HG03060 (cell line): ENCODE measurements at regions not wholly inside any gene's neighbourhood (a gene's known extent, or its start where the extent isn't known, plus 50 kb on each side); places are given as distances from the start of the nearest gene placed in this dataset.
"Not testable (repeated sequence)": the region's sequence is repeated elsewhere in the genome, so short reads cannot be mapped to it uniquely, and the experiment has no call there.

Source experiments
- ATAC-seq: cut with Tn5 transposase; IDR thresholded peaks from one replicate; pipeline ENCODE4 v1.9.1; 2021; ENCODE audit warnings: low read depth, moderate number of reproducible peaks; ENCODE audit not compliant: unreplicated experiment

DNA sequence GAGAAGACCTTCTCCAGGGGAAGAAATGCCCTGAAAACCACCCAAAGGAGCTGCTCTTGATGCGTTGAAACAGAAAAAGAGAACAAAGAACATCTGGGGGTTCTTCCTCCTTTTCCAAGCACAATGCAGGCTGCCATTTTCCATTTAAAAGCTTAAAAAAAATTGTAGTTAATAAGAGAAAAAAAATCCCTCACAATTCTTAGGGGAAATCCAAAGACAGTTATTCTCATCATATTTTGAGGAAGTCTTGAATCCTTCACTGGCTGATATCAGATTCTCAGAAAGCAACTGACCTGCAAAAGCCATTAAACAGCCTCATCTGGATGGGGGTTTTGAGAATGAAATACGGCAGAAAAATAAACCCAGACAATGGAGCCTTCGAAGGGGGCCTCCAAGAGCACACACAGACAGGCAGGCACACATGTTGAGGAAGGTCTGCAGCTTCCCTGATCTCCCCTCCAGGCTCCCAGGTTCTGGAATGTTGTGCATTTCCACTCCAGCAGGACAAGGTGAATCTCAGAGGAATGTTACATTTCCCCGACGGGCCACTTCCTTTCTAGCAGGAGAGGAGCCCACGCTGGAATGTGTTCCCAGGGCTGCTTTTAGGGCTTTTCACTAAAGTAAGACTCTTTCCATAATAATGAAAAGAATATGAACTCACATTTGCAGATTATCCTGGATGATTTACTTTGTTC, 159.4 kb upstream of the S1PR3 start:
- no peak for ATAC-seq

DNA sequence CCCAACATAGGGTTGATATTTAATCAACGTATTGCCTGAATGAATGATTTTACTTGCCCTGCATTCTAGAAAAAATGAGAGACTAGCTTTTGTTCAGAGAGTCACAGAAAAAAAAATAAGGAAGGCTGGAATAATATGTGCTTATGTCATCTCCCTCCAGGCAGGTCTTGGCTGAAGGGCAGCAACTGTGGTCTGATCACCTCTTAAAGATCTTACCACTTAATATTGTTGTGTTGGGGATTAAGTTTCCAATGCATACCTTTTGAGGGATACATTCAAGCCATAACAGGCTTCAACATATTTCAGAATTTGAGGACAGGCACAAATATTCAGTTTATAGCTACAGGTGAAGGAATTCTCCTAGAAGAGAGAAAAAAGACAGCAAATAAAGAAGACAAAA, 157.3 kb upstream of the S1PR3 start:
- no peak for ATAC-seq

DNA sequence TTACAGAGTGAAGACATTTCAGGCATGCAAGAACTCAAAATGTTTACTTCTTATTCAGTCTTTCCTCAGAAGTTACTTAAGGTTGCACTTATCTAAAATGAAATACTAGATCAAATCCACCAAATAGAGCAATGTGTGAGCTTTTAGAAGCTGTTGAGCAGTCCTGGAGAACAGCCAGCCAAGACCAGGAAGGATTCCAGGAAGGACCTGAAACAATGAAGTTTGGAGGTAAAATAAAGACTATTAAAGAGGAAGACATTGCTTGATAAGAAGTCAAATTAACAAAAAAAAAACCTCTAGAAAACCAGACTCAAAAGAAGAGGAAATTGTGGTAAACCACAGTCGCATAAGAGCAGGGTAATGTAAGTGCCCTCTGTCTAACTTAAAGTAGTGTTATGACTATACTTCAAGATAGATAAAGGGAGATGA, 156.2 kb upstream of the S1PR3 start:
- peak; percentile 93 for ATAC-seq

DNA sequence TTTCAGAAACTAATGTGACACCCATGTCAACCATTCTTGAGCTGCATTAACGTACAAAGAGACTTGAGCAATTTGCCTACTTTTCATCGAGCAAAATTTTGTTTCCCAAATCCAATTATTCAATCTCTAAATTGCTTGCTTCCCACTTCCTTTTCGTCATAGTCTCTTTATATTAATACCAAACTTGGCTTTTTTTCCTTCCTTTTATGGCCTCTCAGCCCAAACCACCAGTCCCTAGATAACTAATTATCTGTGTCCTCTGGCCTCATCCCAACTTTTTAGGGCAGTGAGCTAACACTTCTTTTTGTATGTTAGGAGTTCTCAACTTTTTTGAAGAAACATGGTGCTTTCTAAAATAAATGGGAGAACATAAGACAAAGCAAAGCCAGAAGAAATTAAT, 155.5 kb upstream of the S1PR3 start:
- ATAC-seq: no peak

DNA sequence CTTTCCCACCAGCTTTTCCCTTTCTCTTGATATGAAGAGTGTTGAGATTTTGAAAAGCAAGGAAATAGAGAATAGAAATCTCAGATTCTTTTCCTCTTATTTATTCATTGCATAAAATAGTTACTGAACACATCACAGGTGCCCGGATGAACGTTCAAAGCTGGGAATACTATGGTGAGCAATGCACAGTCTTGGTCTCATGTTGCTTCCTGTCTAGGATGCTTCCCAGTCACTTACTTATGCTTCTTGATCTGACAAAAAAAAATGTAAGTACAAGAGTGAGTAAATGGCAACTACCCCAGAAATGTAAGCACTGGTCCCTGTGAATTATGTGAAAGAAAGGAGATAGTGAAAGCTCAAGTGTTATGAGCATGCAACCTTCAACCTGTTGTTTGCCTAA, 153.5 kb upstream of the S1PR3 start:
- no peak for ATAC-seq

DNA sequence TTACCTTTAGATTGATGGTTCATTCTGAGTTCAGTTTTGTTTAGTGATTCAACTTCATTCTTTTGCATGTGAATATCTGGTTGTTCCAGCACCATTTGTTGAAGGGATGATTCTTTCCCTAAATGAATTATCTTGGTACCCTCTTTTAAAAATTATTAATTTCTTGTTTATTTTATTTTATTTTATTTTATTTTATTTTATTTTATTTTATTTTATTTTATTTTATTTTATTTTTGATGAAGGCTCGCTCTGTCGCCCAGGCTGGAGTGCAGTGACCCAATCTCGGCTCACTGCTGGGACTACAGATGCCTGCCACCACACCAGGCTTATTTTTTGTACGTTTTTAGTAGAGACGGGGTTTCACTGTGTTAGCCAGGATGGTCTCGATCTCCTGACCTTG, 141.4 kb upstream of the S1PR3 start:
- not testable (repeated sequence) for ATAC-seq

DNA sequence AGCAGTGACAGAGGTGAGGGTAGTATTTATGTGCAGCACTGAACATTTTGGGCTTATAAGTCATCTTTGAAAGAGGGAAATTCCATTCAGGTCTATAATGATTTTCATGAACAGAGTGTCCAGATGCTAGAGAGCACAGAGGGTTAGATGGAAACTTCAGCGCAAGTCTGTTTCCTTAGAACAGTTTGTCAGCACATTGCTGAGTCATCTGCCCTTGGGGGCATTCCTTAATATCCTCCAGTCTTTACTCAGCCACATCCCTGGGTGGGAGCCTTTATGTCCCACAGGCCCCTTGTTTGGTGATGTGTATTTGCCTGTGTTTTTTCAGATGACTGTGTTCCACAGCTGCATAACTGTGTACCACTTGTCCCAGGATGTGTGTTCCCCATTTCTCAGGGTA, 138.5 kb upstream of the S1PR3 start:
- ATAC-seq: no peak

DNA sequence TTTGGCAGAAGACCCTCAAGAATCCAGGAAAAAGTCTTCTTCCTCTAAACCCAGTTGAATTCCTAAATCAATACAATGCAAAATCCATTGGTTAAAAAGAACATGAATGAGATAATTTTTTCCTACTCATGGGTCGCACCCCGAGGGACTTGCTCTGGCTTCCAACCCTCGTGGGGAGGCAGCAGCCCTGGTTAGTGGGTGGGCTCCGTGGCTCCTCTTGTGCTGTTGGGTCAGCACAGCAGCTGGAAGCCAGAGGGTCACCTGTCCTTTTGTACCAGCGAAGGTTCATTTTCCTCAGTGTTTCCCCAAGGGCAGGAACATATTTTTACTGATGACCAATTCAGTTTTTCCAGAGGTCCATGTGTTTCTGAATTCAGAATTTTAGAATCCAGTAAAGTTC, 120.6 kb upstream of the S1PR3 start:
- ATAC-seq: no peak

DNA sequence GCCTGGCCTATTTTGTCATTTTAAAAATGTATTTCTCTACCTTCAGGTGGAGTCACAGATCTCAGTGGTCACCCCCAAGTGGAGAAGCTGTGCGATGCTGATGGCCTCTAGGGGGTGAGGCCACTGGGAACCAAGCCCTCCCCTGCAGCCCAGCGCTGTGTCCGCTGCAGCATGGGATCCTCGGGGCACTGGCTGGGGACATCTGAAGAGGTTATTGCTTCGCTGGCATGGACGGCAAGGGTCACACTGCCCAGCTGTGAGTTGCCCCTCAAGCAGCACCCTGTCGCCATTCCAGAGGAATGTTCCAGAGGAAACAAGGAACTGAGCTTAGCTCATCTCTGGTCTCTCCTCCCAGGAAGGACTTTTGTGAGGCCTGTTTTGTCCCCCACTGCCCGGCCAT, 119.6 kb upstream of the S1PR3 start:
- no peak for ATAC-seq

DNA sequence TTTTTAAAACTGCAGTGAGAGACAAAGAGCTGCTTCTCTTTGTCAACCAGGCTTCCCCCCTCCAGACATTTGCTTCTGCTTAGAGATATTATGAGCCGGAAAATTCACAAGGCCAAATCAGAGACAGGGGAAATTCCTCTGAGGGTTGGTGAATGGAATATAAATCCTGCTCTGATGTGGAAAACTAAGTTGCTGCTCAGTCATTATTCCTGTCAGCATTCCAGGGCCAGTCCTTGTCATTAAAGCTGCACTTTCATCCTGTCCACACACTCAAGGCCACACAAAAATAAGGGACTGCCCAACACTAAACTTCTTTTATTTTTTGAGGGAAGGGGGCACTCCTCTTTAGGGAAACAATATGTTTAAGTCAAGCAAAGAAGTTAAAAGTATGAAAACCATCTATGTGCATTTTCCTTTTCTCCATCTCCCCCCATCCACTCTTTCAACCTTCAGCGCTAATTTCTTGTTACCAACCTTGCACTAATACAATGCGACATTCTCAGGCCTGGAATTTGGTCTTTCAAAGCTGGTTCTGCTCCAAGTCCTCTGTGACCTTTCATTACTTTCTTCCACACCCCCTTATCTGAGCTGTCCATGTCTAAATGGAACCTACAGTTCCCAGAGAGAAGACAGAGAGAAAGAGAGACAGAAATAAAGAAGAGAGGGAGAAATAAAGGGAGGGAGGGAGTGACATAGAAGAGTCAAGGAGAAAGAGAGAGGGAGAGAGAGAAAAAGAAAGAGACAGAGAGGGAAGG, 118.9 kb upstream of the S1PR3 start:
- ATAC-seq: no peak

DNA sequence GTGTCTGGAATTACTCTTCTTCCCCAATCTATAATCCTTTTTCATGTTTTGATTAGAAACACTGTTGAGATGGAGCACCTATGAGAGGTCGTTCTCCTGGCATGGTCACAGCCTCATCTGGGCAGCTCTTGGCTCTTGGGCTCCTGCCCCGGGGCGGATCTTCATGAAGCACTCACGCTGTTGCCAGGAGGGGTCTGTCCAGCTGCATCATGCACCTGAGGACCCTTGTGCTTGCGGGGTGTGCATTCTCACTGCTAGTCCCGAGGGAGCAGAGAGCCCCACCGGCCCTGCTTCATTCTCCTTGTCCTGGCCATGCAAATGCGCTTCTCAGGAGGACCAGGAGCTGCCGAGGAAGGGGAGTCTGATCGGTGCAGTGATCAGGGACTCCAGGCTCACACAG, 117.6 kb upstream of the S1PR3 start:
- no peak for ATAC-seq

DNA sequence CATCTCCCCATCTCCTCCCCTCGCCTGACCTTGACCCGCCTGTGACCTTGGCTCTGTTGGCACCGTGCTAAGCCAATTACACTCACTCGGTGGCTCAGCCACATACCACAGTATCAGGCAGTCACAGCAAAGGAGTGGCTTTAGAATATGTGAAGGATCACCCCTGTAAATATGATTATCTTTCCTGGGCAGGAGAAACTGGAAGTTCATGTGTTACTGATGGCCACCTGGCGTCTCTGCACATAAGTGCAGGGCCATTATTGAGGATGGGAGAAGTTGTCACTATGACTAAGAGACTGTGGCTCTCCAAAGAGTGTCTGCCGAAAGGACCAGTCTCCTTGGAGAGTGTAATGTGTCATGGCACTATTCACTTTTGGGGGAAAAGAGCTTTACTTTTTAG, 116.9 kb upstream of the S1PR3 start:
- ATAC-seq: no peak

DNA sequence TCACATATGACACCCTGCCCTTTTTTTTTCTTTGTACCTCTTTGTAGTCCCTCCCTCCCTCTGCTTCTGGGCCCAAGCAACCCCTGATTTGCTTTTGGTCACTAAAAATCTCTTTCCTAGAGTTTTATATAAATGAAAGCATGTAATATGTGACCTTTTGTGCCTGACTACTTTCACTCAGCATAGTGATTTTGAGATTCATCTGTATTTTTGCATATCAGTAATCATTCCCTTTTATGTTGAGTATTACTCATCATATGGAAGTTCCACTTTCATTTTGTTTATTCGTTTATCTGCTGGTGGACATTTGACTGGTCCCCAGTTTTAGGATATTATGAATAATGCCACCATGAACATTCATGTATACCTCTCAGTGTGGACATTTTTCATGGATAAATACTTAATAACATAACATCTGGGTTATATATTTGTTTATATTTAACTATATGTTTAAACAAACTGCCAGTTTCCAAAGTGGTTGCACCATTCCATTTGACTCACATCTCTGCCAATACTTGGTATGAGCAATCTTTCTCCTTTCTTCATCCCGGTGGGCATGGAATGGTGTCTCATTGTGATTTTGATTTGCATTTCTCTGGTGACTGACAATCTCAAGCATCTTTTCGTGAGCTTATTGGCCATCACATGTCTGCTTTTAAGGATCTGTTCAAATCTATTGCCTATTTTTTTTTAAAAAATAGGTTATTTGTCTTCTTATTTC, 115.7 kb upstream of the S1PR3 start:
- ATAC-seq: no peak

DNA sequence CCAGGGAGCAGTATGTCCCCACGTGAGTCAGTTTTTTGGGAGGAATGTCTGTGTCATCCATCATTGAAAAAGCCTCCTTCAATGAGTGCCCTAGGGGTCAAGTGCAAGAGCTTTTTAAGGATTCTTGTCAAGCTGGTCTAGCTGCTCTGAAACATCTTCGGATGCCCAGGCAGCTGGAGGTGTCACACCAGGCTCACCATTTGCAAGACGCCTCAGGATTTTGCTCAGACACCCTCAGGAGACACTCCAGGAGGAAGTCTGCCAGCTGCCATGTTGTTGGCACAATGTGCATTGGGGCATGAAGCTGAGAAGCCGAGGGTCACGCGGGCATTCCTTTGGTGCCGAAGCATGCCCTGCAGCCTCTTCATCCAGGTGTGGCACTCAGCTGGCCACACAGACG, 111.1 kb upstream of the S1PR3 start:
- no peak for ATAC-seq

DNA sequence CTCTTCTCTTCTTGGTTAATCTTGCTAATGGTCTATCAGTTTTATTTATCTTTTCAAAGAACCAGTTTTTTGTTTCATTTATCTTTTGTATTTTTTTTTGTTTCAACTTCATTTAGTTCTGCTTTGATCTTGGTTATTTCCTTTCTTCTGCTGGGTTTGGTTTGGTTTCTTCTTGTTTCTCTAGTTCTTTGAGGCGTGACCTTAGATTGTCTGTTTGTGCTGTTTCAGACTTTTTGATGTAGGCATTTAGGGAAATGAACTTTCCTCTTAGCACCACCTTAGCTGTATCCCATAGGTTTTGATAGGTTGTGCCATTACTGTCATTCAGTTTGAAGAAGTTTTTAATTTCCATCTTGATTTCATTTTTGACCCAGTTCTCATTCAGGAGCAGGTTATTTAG, 107.0 kb upstream of the S1PR3 start:
- ATAC-seq: not testable (repeated sequence)

DNA sequence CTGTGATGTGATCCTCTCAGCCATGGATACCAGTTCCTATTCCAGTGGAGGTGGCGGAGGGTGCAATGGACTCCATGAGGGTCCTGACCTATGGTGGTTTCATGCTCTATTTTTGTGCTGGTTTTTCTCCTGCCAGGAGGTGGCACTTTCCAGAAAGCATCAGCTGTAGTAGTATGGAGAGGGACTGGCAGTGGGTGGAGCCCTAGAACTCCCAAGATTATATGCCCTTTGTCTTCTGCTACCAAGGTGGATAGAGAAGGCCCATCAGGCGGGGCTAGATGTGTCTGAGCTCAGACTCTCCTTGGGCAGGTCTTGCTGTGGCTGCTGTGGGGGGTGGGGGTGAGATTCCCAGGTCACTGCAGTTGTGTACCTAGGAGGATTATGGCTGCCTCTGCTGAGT, 104.5 kb upstream of the S1PR3 start:
- not testable (repeated sequence) for ATAC-seq

DNA sequence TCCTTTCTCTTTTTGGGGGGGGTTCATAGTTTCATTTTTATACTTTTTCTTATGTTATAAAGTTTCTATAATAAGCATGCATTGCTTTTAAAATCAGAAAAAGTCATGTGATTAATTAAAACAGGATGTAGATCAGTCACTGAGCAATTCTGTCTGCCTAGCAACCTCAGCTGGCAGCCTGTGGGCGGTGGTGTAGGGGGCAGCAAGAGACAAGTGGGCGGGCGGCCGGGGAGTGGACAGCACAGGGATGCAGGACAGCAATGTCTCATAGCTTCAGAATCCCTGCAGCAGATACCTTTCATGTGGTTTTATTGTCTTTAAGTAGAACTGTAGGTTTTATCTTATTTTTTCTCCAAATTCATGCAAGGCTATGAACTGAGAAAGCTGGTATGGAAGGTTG, 101.9 kb upstream of the S1PR3 start:
- ATAC-seq: no peak

DNA sequence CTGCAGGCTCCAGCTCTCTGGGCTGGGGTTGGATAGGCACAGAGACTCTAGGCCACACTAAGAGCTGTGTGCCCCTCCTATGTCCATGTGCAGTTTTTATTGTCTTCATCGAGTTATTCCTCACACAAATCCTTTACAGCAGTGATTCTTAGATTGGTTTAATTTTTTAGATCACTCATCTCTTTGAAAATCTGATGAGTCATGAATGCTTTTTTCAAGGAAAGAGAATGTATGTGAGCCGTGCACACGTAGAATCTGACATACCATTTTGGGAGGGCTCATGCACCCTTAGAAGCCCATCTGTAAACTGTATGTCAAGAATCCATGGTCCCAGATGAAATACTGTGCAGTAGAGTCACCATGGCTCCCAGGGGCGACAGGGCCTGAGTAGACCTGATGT, 100.7 kb upstream of the S1PR3 start:
- ATAC-seq: no peak

DNA sequence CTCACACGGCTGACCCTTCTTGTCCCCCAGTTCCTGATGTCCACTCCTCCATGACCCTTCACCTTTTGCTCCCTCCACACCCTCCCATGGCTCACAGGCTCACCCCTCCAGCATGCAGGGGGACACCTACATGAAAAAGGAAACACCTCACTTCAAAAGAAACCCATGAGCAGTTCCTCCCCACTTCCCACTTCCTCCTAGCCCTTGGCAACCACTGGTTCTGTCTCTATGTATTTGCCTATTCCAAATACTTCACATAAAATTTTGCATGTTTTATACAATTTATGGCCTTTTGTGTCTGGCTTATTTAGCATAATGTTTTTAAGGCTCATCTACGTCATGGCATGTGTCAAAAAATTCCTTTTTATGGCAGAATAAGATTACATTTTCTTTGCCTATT, 100.2 kb upstream of the S1PR3 start:
- ATAC-seq: no peak

DNA sequence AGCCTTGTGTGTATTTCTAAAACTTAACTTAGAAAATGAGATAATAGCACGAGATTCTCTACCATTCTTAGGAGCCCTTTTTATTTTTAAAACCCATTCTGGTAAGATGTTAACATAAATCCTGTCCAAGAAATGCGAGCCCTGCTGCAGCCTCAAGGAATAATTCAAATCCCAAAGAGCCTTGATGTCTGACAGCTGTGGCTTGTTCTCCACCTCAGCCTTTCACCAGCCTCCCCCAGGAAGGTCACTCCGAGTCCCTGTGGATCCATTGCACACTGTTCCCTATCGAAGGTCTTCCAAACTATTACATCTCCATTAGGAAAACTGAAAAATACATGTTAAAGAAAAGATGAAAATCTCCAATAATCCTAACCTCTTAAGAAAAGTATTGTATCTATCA, 98.5 kb upstream of the S1PR3 start:
- ATAC-seq: no peak

DNA sequence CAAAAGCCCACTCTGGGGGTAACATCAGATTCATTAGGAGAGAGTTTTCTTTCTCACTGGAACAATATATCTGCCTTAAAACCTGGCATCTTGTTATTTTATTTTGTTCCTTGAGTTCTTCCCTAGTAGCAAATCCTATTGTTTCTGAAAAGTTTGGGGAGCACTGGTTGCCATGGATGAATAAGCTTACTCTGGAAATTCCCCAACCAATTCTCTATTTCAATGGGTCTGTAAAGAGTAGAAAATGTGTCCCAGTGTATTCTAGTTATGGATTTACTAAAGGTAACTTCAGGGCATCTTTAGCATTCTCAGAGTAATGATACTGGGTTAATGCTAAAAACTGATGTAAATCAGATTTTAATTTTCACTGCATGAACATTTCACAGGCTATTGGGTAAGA, 94.2 kb upstream of the S1PR3 start:
- no peak for ATAC-seq
